ENCODE measurements at regions not wholly inside any gene's neighbourhood (a gene's known extent, or its start where the extent isn't known, plus 50 kb on each side); places are given as distances from the start of the nearest gene placed in this dataset.

GRCh38 chr17:72301887-72302286, 181.1 kb downstream of the SOX9 start:
- no peak for DNase-seq (ENCODE audit: low spot score)

- no peak for DNase-seq (ENCODE audit: low spot score)
These were observed 181.9 kb downstream of the SOX9 start for GRCh38 chr17:72302735-72303134.

- DNase-seq (ENCODE audit: low spot score), result no peak
These were observed 183.2 kb downstream of the SOX9 start for GRCh38 chr17:72303787-72304733.

GRCh38 chr17:72304859-72305258, 184.0 kb downstream of the SOX9 start:
- no peak for DNase-seq (ENCODE audit: low spot score)

- DNase-seq (ENCODE audit: low spot score), result no peak
These were observed 184.7 kb downstream of the SOX9 start for GRCh38 chr17:72305472-72305871.

- DNase-seq (ENCODE audit: low spot score), result no peak
These were observed 185.2 kb downstream of the SOX9 start for GRCh38 chr17:72306037-72306436.

- no peak for DNase-seq (ENCODE audit: low spot score)
These were observed 187.0 kb downstream of the SOX9 start for GRCh38 chr17:72307836-72308235.

GRCh38 chr17:72308744-72309385, 188.0 kb downstream of the SOX9 start:
- no peak for DNase-seq (ENCODE audit: low spot score)

GRCh38 chr17:72311004-72311403, 190.2 kb downstream of the SOX9 start:
- no peak for DNase-seq (ENCODE audit: low spot score)

GRCh38 chr17:72315122-72315913, 194.5 kb downstream of the SOX9 start:
- DNase-seq (ENCODE audit: low spot score), result no peak

GRCh38 chr17:72318131-72318530, 197.3 kb downstream of the SOX9 start:
- DNase-seq (ENCODE audit: low spot score), result no peak

- no peak for DNase-seq (ENCODE audit: low spot score)
These were observed 201.1 kb downstream of the SOX9 start for GRCh38 chr17:72321896-72322295.

- no peak for DNase-seq (ENCODE audit: low spot score)
These were observed 211.5 kb downstream of the SOX9 start for GRCh38 chr17:72332367-72332766.

- no peak for DNase-seq (ENCODE audit: low spot score)
These were observed 212.8 kb downstream of the SOX9 start for GRCh38 chr17:72333570-72333969.

GRCh38 chr17:72334205-72334604, 213.4 kb downstream of the SOX9 start:
- DNase-seq (ENCODE audit: low spot score), result no peak

- DNase-seq (ENCODE audit: low spot score), result no peak
These were observed 215.4 kb downstream of the SOX9 start for GRCh38 chr17:72336026-72336803.

- no peak for DNase-seq (ENCODE audit: low spot score)
These were observed 215.9 kb downstream of the SOX9 start for GRCh38 chr17:72336804-72337070.

- no peak for DNase-seq (ENCODE audit: low spot score)
These were observed 217.5 kb downstream of the SOX9 start for GRCh38 chr17:72338304-72338703.

GRCh38 chr17:72338847-72339790, 218.3 kb downstream of the SOX9 start:
- DNase-seq (ENCODE audit: low spot score), result no peak

- no peak for DNase-seq (ENCODE audit: low spot score)
These were observed 220.0 kb downstream of the SOX9 start for GRCh38 chr17:72340836-72341235.

- DNase-seq (ENCODE audit: low spot score), result no peak
These were observed 221.2 kb downstream of the SOX9 start for GRCh38 chr17:72342061-72342460.

Data from CD4-positive, alpha-beta T cell treated with Interleukin-15 for 4 hours (primary cell).